NCI-H1436 treated with DMSO at 0.1 percent for 48 hours (cell line): ENCODE measurements at regions not wholly inside any gene's neighbourhood (a gene's known extent, or its start where the extent isn't known, plus 50 kb on each side); places are given as distances from the start of the nearest gene placed in this dataset.
"Not testable (repeated sequence)": the region's sequence is repeated elsewhere in the genome, so short reads cannot be mapped to it uniquely, and the experiment has no call there.

Experiments
- DNase-seq: peaks from one replicate; lab custom pipeline; 2025; lab: John Stamatoyannopoulos, UW

DNA sequence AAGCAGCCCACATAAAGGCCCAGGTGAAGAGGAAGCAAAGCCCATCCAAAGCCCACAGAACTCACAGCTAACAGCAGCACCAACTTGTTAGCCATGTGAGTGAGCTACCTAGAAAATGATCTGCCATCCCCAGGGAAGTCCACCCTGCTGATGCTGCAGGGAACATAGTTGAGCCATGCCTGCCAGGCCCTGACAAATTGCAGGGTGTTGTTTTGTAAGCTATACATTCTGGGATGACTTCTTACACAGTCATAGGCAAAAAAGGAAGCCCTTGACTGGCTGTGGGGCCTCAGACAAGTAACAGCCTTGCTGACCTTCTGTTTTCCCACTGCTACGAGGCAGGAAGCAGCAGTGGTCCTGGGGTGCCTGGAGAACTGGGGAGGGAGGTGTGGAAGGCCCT is 262.7 kb downstream of the MATN1 start:
- DNase-seq = no peak

DNA sequence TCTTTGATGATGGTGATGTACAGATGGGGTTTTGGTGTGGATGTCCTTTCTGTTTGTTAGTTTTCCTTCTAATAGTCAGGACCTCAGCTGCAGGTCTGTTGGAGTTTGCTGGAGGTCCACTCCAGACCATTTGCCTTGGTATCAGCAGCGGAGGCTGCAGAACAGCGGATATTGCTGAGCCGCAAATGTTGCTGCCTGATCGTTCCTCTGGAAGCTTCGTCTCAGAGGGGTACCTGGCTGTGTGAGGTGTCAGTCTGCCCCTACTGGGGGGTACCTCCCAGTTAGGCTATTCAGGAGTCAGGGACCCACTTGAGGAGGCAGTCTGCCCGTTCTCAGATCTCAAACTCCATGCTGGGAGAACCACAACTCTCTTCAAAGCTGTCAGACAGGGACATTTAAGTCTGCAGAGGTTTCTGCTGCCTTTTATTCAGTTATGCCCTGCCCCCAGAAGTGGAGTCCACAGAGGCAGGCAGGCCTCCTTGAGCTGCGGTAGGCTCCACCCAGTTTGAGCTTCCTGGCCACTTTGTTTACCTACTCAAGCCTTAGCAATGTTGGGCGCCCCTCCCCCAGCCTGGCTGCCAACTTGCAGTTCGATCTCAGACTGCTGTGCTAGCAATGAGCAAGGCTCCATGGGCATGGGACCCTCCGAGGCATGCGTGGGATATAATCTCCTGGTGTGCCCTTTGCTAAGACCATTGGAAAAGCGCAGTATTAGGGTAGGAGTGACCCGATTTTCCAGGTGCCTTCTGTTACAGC is 264.5 kb downstream of the MATN1 start:
- DNase-seq = not testable (repeated sequence)

DNA sequence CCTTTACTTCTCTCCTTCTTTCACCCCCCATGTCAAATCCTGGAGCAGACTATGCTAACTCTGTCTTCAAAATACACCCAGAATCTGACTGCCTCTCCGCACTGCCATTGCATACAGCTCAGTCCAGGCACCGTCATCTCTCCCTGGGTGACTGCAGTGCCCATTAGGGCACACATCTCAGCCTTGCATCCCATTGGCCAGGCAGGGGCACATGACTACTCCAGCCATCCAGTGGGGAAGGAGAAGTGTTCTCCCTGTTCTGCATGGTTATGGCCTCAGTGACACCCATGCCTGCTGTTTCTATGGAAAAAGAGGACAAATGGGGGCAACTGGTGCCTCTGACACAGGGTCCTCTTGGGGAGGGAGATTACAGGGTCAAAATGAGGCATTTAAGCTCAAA is 270.5 kb downstream of the MATN1 start:
- no peak for DNase-seq

DNA sequence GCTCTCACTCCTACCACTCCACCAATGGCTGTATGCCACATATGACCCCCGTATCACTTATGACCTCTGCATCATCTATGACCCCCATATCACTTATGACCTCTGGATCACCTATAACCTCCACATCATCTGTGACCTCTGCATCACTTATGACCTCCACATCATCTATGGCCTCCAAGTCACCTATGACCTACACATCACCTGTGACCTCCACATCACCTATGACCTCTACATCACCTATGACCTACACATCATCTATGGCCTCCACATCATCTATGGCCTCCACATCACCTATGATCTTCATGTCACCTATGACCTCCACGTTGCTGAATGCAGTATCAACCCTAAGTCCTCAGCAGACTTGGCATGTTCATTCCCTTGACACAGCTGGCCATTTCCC is 271.2 kb downstream of the MATN1 start:
- DNase-seq = no peak

GRCh38 chr1:30451532-30452125 is 271.8 kb downstream of the MATN1 start:
- DNase-seq = no peak

DNA sequence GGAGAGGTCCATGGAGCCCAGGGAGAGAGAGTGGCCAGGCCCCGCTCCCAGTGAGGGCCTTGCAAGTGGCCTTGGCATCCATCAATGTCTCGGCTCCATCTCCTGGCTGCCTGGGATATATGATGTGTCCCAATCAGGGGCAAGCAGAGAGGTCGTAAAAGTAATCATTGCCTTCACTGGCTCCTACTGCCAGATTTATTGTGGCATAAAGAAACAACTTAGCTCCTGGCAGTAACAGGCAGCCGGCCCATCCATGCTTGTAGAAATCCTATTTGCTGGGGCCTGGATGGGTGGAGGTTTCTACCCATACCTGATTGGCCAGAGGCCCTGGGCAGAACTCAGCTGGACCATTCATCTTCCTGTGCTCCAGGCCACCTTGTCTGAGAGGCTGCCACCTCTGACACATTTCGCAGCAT is 272.6 kb downstream of the MATN1 start:
- DNase-seq = no peak

DNA sequence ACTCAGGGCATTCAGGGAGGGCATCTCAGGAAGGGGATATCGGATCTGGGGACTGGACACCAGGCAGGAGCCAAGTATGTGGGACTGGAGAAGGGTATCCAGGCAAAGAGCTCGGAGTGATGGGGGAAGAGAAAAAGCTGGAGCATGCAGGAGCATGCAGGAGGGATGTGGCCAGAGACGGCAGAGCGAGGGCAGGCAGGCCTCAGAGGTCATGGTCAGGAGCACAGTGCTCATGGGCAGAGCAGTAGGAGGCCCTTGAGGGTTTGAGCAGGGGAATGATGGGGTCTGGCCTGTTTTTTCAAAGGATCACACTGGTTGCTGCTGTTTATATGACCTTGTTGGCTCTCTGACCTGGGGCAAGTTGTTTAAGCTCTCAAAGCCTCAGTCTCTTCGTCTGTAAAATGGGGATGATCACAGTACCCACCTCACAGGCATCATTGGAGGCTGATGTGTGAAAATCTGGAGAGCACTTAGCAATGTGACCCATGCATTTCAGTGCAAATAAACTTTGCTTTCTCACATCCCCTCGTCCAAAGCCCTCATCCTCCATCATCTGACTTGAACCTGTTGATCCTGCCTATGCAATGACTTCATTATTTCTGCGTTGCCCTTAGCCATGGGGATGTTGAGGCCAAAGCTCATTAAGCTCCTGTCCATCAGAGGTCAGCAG is 273.1 kb downstream of the MATN1 start:
- no peak for DNase-seq

GRCh38 chr1:30449428-30450147 is 273.8 kb downstream of the MATN1 start:
- no peak for DNase-seq

GRCh38 chr1:30449003-30449402 is 274.4 kb downstream of the MATN1 start:
- no peak for DNase-seq

- DNase-seq = no peak
These were observed 275.7 kb downstream of the MATN1 start for GRCh38 chr1:30447701-30448100.

DNA sequence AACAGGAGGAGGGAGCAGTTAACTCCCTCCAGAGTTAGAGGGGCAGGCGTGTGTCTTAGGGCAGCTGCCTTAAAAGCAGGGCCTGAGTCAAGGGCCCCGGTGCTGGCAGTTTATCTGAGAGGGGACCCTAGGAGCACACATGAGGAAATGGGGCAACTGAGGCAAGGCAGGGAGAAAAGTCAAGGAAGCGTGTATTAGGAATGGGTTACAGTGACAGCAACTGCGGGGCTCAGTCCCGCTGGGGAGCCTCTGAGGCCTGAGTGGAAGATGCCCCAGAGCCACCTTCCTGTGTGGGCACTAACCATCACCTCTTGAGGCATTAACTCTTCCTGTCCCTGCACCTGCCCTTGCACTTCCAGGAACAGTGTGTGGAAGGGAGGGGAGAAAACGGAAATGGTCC is 276.3 kb downstream of the MATN1 start:
- no peak for DNase-seq

- DNase-seq = no peak
These were observed 276.9 kb downstream of the MATN1 start for GRCh38 chr1:30446508-30446907.

- DNase-seq = no peak
These were observed 277.3 kb downstream of the MATN1 start for GRCh38 chr1:30446095-30446494.

- DNase-seq = no peak
These were observed 277.9 kb downstream of the MATN1 start for GRCh38 chr1:30445449-30445848.

GRCh38 chr1:30444850-30445249 is 278.5 kb downstream of the MATN1 start:
- no peak for DNase-seq

DNA sequence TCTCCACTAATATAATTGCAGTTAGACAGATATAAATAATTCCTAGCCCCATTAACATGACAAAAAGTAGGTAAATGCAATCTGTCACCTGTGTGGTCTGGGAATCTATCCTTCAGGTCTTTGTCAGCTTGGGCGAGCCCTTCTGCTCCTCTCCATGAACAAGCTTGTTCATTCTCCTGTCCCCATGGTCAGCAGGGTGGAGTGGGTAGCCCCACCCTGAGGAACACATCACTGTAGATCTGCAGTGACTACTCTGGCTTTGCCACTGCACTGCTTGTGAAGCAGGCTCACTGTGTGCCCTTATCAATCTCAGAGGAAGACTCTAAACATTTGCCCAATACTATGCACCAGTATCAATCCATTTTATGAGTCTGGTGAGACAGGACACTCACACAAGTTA is 279.0 kb downstream of the MATN1 start:
- no peak for DNase-seq

- not testable (repeated sequence) for DNase-seq
These were observed 285.1 kb downstream of the MATN1 start for GRCh38 chr1:30438274-30438673.

DNA sequence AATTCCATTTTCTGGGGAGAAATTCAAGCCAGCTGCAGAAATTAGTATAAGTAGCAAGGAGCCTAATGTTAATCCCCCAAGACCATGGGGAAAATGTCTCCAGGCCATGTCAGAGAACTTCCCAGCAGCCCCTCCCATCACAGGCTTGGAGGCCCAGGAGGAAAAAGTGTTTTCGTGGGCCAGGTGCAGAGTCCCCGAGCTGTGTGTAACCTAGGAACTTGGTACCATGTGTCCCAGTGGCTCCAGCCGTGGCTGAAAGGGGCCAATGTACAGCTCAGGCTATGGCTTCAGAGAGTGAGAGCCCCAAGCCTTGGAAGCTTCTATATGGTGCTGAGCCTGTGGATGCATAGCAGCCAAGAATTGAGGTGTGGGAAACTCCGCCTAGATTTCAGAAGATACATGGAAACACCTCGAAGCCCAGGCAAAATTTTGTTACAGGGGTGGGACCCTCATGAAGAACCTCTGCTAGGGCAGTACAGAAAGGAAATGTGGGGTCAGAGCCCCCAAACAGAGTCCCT is 286.3 kb downstream of the MATN1 start:
- no peak for DNase-seq

DNA sequence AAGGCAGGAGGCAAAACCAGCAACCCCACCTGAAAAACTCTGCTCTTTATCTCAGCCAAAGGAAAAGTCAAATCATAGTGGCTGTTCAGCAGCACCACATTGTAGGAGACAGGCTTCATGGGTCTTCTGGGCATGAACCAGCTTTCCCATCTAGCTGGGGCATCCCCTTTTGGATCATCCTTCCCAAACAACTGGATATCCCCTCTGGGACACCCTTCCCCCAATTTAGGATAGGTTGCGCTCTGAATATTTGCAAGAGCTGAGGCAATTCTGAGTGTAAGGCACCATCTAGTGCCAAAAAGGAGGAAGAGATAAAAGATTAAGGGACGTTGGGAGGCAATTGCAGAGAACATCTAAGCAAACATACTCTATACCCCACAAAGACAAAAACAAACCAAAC is 295.8 kb downstream of the MATN1 start:
- DNase-seq = no peak

- DNase-seq = no peak
These were observed 298.3 kb downstream of the MATN1 start for GRCh38 chr1:30425046-30425445.

- no peak for DNase-seq
These were observed 299.8 kb downstream of the MATN1 start for GRCh38 chr1:30423570-30423969.

- no peak for DNase-seq
These were observed 301.1 kb downstream of the MATN1 start for GRCh38 chr1:30422251-30422650.
